HEK293T (cell line): ENCODE measurements at regions not wholly inside any gene's neighbourhood (a gene's known extent, or its start where the extent isn't known, plus 50 kb on each side); places are given as distances from the start of the nearest gene placed in this dataset.

ENCODE experiments used
- ELF4 ChIP-seq: fragments of 450-650 bp; IDR thresholded peaks from 2 replicates; pipeline ENCODE4 v1.6.1; 2017; ENCODE audit warnings: antibody characterized with exemption
- FOXM1 ChIP-seq: fragments of 450-650 bp; IDR thresholded peaks from 2 replicates; pipeline ENCODE4 v1.6.1; 2017; ENCODE audit warnings: mild to moderate bottlenecking, borderline replicate concordance
- TARDBP ChIP-seq: fragments of 450-650 bp; IDR thresholded peaks from 2 replicates; pipeline ENCODE4 v1.6.1; 2016

DNA sequence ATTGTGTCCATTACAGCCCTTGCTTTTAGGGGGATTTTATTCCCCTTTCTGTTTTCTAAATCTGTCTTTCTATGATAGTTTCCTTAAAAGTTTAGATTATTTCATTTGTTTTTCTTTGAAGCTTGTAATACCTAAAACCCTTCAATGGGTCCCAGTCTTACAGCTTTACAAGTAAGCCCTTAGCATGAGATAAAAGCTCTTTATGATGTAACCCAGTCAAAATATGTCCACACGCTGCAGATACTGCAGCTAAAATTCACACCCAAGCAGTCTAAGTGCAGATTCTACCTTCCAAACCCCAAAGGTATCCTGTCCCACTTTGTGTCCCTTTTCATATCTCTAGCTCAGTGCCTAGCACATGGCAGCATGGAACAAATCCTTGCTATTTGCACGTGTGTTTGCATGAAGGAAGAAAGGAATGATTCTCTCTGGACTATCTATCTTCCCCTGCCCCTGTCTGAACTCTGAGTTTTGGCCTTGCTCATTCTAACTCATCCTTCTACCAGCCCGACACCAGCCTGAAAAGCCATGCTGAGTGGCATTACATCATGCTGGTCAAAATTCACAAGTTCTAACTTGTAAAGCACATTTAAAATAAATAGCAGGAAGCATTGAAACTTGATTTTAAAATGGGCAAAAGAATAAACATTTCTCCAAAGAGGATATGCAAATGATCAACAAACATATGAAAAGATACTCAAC is 623.2 kb downstream of the IRS1 start:
- TF ChIP-seq ELF4 (no peak), TARDBP (no peak), FOXM1 (no peak)
